HG02885 (cell line): ENCODE measurements at regions not wholly inside any gene's neighbourhood (a gene's known extent, or its start where the extent isn't known, plus 50 kb on each side); places are given as distances from the start of the nearest gene placed in this dataset.
"Not testable (repeated sequence)": the region's sequence is repeated elsewhere in the genome, so short reads cannot be mapped to it uniquely, and the experiment has no call there.

Source experiments
- ATAC-seq: cut with Tn5 transposase; IDR thresholded peaks from one replicate; pipeline ENCODE4 v1.9.1; 2021; ENCODE audit warnings: mild to moderate bottlenecking; ENCODE audit not compliant: unreplicated experiment, poor library complexity

DNA sequence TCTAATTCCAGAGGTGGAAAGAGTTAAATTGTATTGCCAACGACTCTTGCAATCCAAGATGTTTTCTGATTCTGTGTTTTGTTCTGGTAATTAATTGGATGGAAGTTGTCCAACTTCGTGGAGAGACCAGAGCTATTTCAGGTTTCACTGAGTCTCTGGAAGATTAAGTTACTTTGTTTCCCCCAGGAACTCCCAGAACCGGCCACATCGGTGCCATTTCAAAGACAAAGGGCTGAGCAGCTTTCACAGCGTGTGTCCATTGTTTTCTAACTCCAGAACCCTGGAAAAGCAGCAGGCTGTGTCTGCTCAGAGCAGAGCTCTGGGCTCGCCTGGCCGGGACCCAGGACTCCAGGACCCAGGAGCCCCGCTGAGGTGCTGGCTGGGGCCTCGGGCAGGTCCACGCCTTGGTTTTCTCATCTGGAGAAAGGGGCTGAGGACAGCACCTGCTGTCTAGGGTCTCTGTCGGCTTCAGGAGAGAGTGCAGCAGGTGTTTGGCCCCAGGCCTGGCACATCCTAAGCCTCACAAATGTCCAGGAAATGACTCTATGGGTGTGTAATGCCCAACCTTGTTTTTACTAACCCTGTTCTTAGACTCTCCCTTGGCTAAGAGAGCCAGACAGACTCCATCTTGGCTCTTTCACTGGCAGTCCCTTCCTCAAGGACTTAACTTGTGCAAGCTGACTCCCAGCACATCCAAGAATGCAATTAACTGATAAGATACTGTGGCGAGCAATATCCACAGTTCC lies 86.0 kb upstream of the SFSWAP start:
- not testable (repeated sequence) for ATAC-seq

DNA sequence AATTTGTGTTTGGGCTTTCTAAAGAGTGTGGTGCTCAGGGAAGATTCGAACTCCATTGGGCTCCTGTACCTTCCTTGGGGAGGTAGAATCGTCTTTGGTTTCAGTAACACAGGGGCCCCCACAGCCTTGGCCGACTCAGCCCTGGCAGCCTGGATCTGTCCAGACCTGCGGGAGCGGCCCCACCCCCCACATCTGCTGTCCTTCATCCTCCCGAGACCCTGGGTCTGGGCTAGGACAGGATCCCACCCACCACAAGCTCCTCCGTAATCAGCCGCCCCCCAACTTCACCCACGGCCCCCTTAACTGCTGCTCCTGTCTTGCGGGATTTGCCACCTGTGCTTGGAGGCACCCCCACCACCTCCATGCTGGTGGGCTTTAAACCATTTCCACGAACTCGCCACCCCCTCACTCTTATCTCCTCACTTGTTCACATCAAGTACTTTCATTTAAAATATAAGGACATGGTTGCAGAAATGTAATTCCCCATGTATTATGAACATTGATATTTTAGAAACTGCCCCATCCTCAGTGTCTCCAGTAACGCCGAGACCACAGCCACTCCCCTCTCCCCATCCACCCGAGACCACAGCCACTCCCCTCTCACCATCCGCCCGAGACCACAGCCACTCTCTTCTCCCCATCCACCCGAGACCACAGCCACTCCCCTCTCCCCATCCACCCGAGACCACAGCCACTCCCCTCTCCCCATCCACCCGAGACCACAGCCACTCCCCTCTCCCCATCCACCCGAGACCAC lies 84.7 kb upstream of the SFSWAP start:
- not testable (repeated sequence) for ATAC-seq

DNA sequence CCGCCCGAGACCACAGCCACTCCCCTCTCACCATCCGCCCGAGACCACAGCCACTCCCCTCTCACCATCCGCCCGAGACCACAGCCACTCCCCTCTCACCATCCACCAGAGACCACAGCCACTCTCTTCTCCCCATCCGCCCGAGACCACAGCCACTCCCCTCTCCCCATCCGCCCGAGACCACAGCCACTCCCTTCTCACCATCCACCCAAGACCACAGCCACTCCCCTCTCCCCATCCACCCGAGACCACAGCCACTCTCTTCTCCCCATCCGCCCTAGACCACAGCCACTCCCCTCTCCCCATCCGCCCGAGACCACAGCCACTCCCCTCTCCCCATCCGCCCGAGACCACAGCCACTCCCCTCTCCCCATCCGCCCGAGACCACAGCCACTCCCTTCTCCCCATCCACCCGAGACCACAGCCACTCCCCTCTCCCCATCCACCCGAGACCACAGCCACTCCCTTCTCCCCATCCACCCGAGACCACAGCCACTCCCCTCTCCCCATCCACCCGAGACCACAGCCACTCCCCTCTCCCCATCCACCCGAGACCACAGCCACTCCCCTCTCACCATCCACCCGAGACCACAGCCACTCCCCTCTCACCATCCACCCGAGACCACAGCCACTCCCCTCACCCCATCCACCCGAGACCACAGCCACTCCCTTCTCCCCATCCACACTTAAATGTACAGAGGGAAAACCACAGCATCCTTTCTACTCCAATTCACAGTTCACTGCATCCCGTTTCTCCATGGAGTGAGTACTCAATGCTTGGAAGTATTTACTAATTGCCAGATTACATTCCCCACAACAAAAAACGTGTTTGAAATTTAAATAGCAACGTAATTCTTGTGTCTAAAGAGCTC lies 83.5 kb upstream of the SFSWAP start:
- not testable (repeated sequence) for ATAC-seq

DNA sequence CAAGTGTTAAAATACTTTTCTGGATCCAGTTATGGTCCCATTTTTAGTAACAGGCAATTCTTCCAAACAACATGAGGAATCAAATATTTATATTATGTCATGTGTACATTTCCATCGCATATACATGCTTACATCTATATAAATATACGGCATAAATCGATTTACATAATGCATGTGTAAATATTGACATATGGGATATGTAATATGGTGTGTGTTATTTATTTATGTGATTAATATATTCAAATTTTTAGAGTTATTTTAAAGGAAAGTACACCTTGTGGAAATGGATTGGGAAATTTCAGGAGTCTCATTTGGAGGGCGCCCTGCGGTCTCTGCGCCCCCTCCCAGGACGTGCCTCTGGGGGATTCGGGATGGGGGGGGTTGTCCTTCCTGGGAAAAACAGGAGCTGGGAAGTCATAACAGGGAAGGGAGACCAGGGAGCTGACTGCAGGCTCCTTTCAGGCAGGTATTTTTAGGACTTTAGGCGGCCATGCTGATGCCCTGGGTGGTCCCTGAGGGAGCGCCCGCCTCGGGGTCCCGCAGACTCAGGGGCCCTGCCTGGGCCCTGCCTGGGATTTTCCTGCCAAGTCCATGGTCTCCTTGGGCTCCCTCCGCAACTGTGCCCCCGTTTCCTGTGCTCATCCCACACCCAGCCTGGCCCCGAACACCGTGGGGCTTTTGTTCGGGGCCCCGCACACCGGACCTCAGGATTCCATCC lies 82.7 kb upstream of the SFSWAP start:
- ATAC-seq, result no peak

DNA sequence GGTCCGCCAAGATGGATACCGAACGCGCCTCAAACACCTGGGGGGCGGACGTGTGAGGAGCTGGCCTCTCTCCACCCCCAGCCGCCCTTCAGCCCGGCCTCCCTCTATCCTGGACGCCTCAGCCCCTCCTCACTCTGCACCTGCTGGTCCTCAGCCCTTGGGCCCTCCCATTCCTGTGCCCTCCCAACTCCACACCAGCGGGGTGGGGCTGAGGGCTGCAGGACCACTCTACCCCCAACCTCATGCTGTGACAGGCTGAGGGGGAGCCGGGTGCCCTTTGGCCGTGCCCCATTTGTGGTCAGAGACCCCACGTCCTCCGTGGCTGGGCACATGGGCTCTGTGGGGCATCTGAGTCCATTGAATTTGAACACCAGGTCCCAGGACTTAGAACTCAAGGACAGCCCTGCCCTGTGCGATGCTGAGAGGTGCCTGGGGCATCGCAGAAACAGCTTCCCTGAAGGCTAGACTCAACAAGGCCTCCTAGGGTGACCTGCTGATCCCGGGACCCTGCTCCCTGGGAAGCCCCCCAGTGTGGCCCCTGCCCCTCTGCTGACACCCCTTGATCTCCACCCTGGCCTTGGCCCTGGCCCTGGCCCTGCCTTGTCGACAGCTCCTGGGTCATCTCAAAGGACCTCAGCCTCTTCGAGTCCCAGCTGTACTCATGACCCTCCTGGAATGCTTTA lies 82.0 kb upstream of the SFSWAP start:
- ATAC-seq, result no peak

DNA sequence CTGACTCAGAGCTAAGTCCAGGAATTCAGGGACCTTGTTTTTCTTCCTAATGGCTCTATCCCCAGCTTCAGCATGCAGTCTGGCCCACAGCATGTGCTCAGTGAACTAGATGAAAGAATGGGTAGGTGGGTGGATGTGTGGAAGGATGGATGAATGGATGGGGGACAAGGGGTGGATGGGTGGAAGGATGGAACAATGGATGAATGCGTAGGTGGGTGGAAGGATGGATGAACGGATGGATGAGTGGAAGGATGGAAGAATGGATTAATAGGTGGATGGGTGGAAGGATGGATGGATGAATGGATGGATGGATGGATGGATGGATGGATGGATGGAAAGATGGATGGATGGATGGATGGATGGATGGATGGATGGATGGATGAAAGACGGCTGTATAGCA lies 79.7 kb upstream of the SFSWAP start:
- ATAC-seq, result no peak

DNA sequence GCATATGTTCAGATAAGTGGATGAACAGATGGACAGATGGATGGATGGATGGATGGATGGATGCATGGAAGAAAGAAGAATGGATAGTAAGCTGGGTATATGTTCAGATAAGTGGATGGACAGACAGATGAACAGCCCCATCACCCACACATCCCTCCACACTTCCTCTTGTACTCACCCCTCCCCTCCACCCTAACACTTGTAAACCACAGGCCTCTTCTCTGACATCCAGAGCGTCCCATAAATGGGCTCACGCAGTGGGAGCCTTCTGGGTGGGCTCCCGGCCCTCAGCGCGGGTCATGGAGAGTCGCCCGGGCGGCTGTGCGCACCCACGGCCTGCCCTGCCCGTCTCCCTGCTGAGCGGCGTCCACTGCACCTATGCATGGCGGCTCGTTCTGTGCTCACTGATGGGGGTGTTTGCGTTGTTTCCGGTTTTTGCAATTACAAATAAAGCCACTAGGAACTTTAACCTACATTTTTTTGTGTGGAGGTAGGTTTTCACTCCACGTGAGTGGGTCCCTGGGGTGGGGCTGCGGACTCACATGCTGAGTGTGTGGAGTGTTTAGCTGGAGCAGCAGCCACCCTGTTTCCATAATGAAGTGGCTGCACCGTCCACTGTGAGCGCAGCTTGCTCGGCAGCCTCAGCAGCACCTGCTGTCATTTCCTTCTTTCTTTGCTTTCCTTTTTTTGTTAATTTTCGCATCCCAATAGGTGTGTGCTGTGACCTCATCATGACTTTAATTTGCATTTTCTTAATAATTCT lies 78.8 kb upstream of the SFSWAP start:
- not testable (repeated sequence) for ATAC-seq

DNA sequence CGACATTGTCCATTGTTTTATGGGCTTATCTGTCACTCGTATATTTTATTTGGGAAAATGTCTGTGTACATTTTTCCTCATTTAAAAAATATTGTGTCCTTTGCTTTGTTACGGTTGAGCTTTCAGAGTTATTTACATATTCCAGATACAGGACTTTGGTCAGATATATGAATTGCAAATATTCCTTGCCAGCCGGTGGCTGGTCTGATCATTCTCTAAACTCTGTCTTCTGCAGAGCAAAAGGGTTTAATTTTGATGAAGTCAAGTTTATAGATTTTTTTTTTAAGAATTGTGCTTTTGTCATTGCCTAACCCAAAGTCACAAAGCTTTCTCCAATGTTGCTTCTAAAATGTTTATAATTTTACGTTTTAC lies 78.3 kb upstream of the SFSWAP start:
- not testable (repeated sequence) for ATAC-seq

DNA sequence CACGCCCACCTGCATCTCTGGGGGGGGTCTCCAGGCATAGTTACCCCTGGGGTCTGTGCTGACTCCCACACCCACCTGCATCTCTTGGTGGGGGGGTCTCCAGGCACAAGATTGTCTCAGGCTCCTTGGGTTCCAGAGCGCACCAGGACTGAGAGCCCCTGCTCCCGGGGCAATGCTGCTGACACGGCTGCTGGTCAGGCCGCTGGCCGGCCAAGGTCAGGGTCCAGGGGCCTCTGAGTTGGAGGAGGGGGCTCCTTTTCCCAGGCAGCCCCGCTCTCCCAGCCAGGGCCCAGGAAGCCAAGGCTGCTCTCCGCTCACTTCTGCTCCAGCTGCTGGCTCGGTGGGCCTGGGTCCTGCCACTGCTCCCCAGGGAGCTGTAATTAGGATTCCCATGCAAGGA lies 77.3 kb upstream of the SFSWAP start:
- ATAC-seq, result not testable (repeated sequence)

DNA sequence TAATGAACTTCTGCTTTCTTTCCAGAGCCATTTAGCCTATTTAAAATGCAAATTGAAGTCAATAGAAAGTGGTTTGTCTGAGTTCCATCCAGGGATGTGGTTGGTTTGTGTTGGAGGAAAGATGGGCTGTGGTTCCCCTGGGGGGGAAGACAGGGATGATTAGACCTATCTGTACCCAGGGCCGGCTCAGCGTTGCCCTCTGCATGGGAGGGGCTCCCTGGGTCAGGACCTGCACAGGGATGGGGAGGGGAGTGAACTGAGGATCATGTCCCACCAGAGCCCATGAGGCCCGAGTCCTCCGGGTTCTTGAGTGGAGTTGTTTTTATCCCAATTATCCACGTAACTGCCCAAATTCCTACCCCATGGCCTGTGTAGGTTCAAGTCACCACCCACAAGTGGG lies 76.9 kb upstream of the SFSWAP start:
- no peak for ATAC-seq

DNA sequence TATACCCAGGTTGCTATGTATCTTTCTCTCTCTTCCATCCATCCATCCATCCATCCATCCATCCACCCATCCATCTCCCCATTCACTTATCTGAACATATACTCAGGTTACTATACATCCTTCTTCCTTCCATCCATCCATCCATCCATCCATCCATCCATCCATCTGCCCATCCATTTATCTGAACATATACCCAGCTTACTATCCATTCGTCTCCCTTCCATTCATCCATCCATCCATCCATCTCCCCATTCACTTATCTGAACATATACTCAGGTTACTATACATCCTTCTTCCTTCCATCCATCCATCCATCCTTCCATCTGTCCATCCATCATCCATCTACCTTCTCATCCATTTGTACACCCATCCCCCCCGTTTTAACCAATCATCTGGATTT lies 75.9 kb upstream of the SFSWAP start:
- ATAC-seq, result not testable (repeated sequence)

DNA sequence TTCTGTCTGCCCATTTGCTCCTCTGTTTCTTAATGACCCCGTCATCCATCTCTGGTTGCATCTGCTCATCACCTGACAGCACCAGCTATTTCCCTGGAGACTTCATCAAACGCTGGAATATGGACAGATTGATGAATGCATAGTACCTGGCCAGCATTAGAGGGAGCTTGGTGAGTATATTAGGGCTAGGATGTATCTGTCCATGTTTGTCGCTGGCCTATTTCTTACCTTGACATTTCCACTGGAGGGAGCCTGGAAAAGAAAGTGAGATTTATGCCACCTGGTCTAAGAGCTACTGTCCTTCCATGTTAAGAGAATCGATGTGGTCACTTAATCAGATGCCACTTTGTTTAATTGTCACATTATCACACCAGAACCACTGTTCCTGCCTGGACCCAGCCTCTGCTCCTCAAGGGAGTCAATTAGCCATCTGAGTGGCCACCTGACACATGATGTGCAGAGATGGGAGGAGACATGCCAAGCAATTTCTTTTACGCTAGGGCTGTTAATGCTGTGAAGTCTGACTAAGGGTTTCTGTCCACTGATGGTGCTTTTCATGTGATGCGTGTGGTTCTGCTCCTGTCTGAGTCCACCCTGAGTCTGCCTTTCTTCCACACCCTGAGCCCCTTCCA lies 75.3 kb upstream of the SFSWAP start:
- ATAC-seq, result no peak

DNA sequence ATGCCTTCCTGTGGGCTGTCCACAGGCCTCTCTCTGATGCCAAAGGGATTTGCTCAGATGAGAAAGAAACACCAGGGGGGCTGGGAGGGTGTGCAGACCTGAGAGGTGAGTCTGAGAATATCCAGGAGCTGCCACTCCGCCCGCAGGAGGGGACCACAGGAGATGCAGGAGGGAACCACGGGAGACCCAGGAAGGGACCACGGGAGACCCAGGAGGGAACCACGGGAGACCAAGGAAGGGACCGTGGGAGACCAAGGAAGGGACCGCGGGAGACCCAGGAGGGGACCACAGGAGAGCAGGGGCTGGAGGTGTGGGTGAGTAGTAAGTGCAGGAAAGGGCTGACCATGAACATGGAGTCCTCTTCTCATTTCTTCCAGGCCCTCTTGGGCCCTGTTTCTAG lies 74.6 kb upstream of the SFSWAP start:
- ATAC-seq, result no peak

DNA sequence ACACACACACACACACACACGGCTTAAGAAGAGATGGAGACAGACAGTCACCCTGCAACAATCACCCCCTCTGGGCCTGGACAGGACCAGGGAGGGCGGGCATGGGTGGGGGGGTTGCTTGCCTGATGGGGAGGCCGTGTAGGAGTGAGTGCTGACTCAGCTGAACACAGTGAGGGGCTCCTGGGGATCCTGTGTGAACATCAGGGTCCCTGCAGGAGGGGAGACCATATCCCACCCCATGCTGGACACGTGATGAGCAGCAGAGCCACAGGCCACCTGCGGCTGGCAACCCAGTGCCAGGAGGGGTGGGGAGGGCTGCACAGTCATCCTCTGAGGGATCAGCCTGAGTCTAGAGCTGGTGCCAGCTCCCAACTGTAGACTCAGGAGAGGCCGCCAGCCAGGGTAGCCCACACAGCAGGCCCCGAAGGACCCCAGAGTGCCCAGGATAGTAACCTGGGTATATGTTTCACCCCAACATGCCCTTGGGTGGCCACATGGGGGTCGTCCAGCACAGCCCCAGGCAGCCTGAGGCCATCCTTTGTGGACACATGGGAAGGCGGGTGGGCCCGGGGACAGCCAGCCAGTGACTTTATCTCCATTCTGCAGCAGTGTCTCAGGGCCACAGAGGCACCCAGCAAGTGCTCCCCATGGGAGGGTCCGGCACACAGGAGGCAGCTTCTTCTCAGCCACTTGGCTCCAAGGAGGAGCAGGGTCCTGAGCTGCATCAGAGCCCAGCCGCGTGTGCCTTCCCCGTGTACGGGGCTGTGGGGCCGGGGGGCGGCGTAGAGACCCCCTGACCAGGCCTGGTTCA lies 73.7 kb upstream of the SFSWAP start:
- ATAC-seq, result no peak

DNA sequence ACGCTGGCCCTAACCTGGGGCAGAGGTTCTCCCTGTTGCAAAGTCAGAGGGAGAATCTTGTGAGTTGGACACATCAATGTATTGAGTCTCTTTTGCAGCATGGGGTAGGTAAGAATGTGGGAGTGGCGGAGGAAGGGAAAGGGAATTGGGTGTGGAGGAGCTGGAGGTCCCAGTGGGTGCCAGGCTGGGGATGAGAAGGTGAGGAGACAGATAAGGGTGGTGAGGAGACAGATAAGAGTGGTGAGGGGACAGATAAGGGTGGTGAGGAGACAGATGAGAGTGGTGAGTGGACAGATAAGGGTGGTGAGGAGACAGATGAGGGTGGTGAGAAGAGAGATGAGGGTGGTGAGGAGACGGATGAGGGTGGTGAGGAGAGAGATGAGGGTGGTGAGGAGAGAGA lies 72.9 kb upstream of the SFSWAP start:
- ATAC-seq, result no peak

DNA sequence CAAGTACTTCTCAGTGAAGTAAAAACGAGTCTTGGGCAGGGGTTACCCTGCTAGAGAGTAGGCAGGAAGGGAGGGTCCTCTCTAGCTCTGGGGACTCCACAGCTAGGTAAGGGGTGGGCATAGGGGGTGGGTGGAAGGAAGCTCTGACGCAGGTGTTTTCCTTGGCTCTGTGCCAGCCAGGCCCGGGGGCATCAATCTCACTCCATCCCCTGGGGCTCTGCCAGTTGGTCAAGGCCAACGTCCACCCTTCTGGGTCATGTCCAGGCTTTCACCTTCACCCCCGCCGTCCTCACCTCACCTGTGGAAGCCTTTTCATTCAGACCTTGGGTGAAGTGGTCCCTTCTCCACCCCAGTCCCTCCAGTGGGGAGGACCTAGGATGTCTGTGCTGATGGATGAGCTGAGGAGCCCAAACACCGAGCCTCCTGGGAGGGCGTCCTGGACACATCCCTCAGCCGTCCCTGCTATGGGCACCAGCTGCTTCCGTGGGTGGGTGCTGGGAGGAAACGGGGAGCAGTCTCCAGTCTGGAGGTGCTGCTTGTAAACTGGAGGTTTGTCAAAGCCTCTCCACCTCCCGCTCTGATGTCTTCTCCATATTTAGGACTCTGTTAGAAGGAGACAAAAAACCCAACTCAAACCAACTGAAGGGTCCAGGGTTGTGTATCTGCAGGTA lies 71.5 kb upstream of the SFSWAP start:
- ATAC-seq, result no peak

DNA sequence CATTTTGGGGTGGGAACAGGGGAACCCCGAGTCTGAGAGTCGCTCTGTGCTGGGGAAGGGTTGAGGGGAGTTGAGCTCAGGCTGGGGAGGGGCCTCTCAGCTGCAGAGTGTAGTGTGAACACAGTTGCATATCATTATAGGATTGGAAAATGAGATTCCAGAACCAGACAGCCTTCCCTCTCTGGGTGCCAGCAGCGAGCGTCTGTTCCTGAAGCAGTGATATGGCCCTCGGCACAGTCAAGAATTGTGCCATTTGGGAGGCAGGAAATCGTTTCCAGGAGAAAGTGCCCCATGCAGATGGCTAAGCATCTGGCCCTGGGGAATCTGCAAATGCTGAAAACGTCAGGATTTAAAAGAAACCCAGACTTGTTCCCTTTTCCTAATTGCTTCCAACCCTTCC lies 70.4 kb upstream of the SFSWAP start:
- no peak for ATAC-seq
